Esophagus mucosa (tissue), 1 donor: ENCODE measurements at regions not wholly inside any gene's neighbourhood (a gene's known extent, or its start where the extent isn't known, plus 50 kb on each side); places are given as distances from the start of the nearest gene placed in this dataset.
"Not testable (repeated sequence)": the region's sequence is repeated elsewhere in the genome, so short reads cannot be mapped to it uniquely, and the experiment has no call there.

ENCODE experiments used
- ATAC-seq: fragments of 200-7000 bp; cut with Tn5 transposase; one replicate; pipeline ENCODE4 v1.9.1; 2020
- donor health status: DM: yes; HTN: yes; CAD: no.

- ATAC-seq = no peak
These were observed 314.4 kb downstream of the SHQ1 start for GRCh38 chr3:72533591-72534473.

- no peak for ATAC-seq
These were observed 317.8 kb downstream of the SHQ1 start for GRCh38 chr3:72530426-72530825.

- no peak for ATAC-seq
These were observed 319.2 kb downstream of the SHQ1 start for GRCh38 chr3:72529081-72529480.

GRCh38 chr3:72523429-72524151 is 324.7 kb downstream of the SHQ1 start:
- ATAC-seq = peak; percentile 38

- ATAC-seq = no peak
These were observed 327.4 kb downstream of the SHQ1 start for GRCh38 chr3:72520690-72521308.

- no peak for ATAC-seq
These were observed 328.2 kb downstream of the SHQ1 start for GRCh38 chr3:72519946-72520604.

GRCh38 chr3:72517921-72518424 is 330.3 kb downstream of the SHQ1 start:
- no peak for ATAC-seq

GRCh38 chr3:72517336-72517735 is 330.9 kb downstream of the SHQ1 start:
- no peak for ATAC-seq

- ATAC-seq = no peak
These were observed 331.9 kb downstream of the SHQ1 start for GRCh38 chr3:72516361-72516760.

GRCh38 chr3:72515941-72516340 is 332.3 kb downstream of the SHQ1 start:
- ATAC-seq = no peak

GRCh38 chr3:72515281-72515680 is 333.0 kb downstream of the SHQ1 start:
- no peak for ATAC-seq

- ATAC-seq = no peak
These were observed 338.0 kb downstream of the SHQ1 start for GRCh38 chr3:72510247-72510646.

GRCh38 chr3:72505539-72506405 is 342.5 kb downstream of the SHQ1 start:
- ATAC-seq = no peak

GRCh38 chr3:72497501-72497900 is 350.7 kb downstream of the SHQ1 start:
- not testable (repeated sequence) for ATAC-seq

- no peak for ATAC-seq
These were observed 352.1 kb downstream of the SHQ1 start for GRCh38 chr3:72496051-72496670.

- ATAC-seq = no peak
These were observed 353.6 kb downstream of the SHQ1 start for GRCh38 chr3:72494626-72495025.

- ATAC-seq = no peak
These were observed 354.1 kb downstream of the SHQ1 start for GRCh38 chr3:72494130-72494529.

GRCh38 chr3:72492240-72492639 is 356.0 kb downstream of the SHQ1 start:
- ATAC-seq = peak; percentile 93

GRCh38 chr3:72490688-72491435 is 357.4 kb downstream of the SHQ1 start:
- no peak for ATAC-seq

- ATAC-seq = no peak
These were observed 358.3 kb downstream of the SHQ1 start for GRCh38 chr3:72489901-72490300.

- ATAC-seq = no peak
These were observed 359.6 kb downstream of the SHQ1 start for GRCh38 chr3:72488738-72489035.
